ENCODE measurements at regions not wholly inside any gene's neighbourhood (a gene's known extent, or its start where the extent isn't known, plus 50 kb on each side); places are given as distances from the start of the nearest gene placed in this dataset.

- no peak for TF ChIP-seq POLR2A (IDR thresholded peaks at IDR 0.05; ENCODE audit: low read depth, low read length)
- no peak for TF ChIP-seq POLR2AphosphoS5 (IDR thresholded peaks at IDR 0.05; ENCODE audit: low read depth, low read length)
These were observed 212.1 kb upstream of the BTG1 start for GRCh38 chr12:92357584-92358261.
